Stimulated activated CD4-positive, alpha-beta T cell treated with anti-CD3 and anti-CD28 coated beads, Interleukin-4, amount 100 ng/mL, for 24 hours (primary cell): ENCODE measurements at regions not wholly inside any gene's neighbourhood (a gene's known extent, or its start where the extent isn't known, plus 50 kb on each side); places are given as distances from the start of the nearest gene placed in this dataset.
"Not testable (repeated sequence)": the region's sequence is repeated elsewhere in the genome, so short reads cannot be mapped to it uniquely, and the experiment has no call there.

Experiments used
- DNase-seq: peaks from one replicate; pipeline ENCODE4 v3.0.0-alpha.2; 2020

- DNase-seq: no peak
Measured at GRCh38 chr9:34907044-34907443, 51.0 kb upstream of the PHF24 start.

- DNase-seq: peak; percentile 84
Measured at GRCh38 chr9:34899535-34900158, 58.4 kb upstream of the PHF24 start.

GRCh38 chr9:34898846-34899245, 59.2 kb upstream of the PHF24 start:
- no peak for DNase-seq

- no peak for DNase-seq
Measured at GRCh38 chr9:34896112-34896511, 62.0 kb upstream of the PHF24 start.

GRCh38 chr9:34892886-34893285, 65.2 kb upstream of the PHF24 start:
- no peak for DNase-seq

- no peak for DNase-seq
Measured at GRCh38 chr9:34891386-34891785, 66.7 kb upstream of the PHF24 start.

GRCh38 chr9:34887841-34888240, 70.2 kb upstream of the PHF24 start:
- DNase-seq: no peak

- peak; percentile 47 for DNase-seq
Measured at GRCh38 chr9:34884747-34885189, 73.3 kb upstream of the PHF24 start.

- no peak for DNase-seq
Measured at GRCh38 chr9:34876096-34876495, 82.0 kb upstream of the PHF24 start.

- no peak for DNase-seq
Measured at GRCh38 chr9:34869390-34869789, 88.7 kb upstream of the PHF24 start.

GRCh38 chr9:34866614-34867013, 91.5 kb upstream of the PHF24 start:
- no peak for DNase-seq

GRCh38 chr9:34863426-34863825, 94.7 kb upstream of the PHF24 start:
- no peak for DNase-seq

GRCh38 chr9:34862836-34863235, 95.2 kb upstream of the PHF24 start:
- no peak for DNase-seq

- DNase-seq: no peak
Measured at GRCh38 chr9:34862043-34862442, 96.0 kb upstream of the PHF24 start.

GRCh38 chr9:34855016-34855415, 103.1 kb upstream of the PHF24 start:
- not testable (repeated sequence) for DNase-seq

GRCh38 chr9:34830068-34830467, 120.1 kb upstream of the CCL21 start:
- no peak for DNase-seq

- DNase-seq: no peak
Measured at GRCh38 chr9:34826999-34827538, 117.1 kb upstream of the CCL21 start.

- DNase-seq: no peak
Measured at GRCh38 chr9:34825775-34826174, 115.8 kb upstream of the CCL21 start.

GRCh38 chr9:34823778-34824177, 113.8 kb upstream of the CCL21 start:
- no peak for DNase-seq

GRCh38 chr9:34810187-34810524, 100.2 kb upstream of the CCL21 start:
- DNase-seq: no peak

- no peak for DNase-seq
Measured at GRCh38 chr9:34809504-34810186, 99.7 kb upstream of the CCL21 start.

- DNase-seq: no peak
Measured at GRCh38 chr9:34802916-34803315, 93.0 kb upstream of the CCL21 start.

GRCh38 chr9:34797367-34797766, 87.4 kb upstream of the CCL21 start:
- no peak for DNase-seq

- DNase-seq: no peak
Measured at GRCh38 chr9:34796924-34797323, 87.0 kb upstream of the CCL21 start.

- DNase-seq: no peak
Measured at GRCh38 chr9:34793428-34793827, 83.5 kb upstream of the CCL21 start.
